Endothelial cell of umbilical vein (primary cell): ENCODE measurements at regions not wholly inside any gene's neighbourhood (a gene's known extent, or its start where the extent isn't known, plus 50 kb on each side); places are given as distances from the start of the nearest gene placed in this dataset.

Source experiments
- CTCF ChIP-seq, 2 donors: IDR thresholded peaks; 1 replicate in 1 of 2; 2 replicates in 1 of 2; pipeline ENCODE4 v1.5.1; 2011; ENCODE audit warnings: low read length in 2 of 2, mild to moderate bottlenecking in 2 of 2, moderate library complexity in 2 of 2, control low read depth in 1 of 2, inconsistent platforms in 1 of 2, low read depth in 1 of 2; ENCODE audit not compliant: insufficient read depth in 1 of 2; ENCODE audit errors: extremely low read depth in 1 of 2
- EZH2 ChIP-seq: IDR thresholded peaks from 2 replicates; pipeline ENCODE4 v1.6.1; 2012; ENCODE audit warnings: borderline replicate concordance, low read depth, mild to moderate bottlenecking, moderate library complexity, low read length, inconsistent platforms; ENCODE audit not compliant: severe bottlenecking
- FOS ChIP-seq: IDR thresholded peaks from 2 replicates; pipeline ENCODE4 v1.6.1; 2011; ENCODE audit warnings: mild to moderate bottlenecking, low read length, moderate library complexity, borderline replicate concordance; ENCODE audit not compliant: insufficient read depth
- GATA2 ChIP-seq: IDR thresholded peaks from 2 replicates; pipeline ENCODE4 v1.7.0; 2011; ENCODE audit warnings: low read depth, mild to moderate bottlenecking, moderate library complexity, mixed read lengths, low read length; ENCODE audit not compliant: insufficient read length, insufficient read depth
- MYC ChIP-seq: IDR thresholded peaks from one replicate; pipeline ENCODE4 v1.6.1; 2011; ENCODE audit warnings: mild to moderate bottlenecking, low read depth, low read length
- POLR2A ChIP-seq: IDR thresholded peaks from 2 replicates; pipeline ENCODE4 v1.6.1; 2012; ENCODE audit warnings: low read depth, mild to moderate bottlenecking, control low read depth, low read length
- POLR2AphosphoS5 ChIP-seq: IDR thresholded peaks from 2 replicates; pipeline ENCODE4 v1.6.1; 2012; ENCODE audit warnings: low read depth, mild to moderate bottlenecking, control low read depth, low read length, moderate library complexity; ENCODE audit not compliant: insufficient read depth
- TF ChIP-seq, protein P1 (sequence below): IDR thresholded peaks from 2 replicates; pipeline ENCODE4 v1.6.1; 2011; ENCODE audit not compliant: insufficient read depth, insufficient read length

GRCh38 chr18:28716338-28716737, 539.4 kb upstream of the CDH2 start:
- TF ChIP-seq GATA2 = no peak
- no peak for TF ChIP-seq POLR2A
- no peak for TF ChIP-seq EZH2
- no peak for TF ChIP-seq CTCF (IDR thresholded peaks at IDR 0.05; ENCODE audit: extremely low read depth in 1 of 2, insufficient read depth in 1 of 2, low read depth in 1 of 2, low read length in 2 of 2)
- no peak for TF ChIP-seq POLR2AphosphoS5
- TF ChIP-seq FOS = no peak
- TF ChIP-seq, protein P1, sequence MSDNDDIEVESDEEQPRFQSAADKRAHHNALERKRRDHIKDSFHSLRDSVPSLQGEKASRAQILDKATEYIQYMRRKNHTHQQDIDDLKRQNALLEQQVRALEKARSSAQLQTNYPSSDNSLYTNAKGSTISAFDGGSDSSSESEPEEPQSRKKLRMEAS = no peak
- no peak for TF ChIP-seq MYC
